ENCODE measurements at regions not wholly inside any gene's neighbourhood (a gene's known extent, or its start where the extent isn't known, plus 50 kb on each side); places are given as distances from the start of the nearest gene placed in this dataset.

DNA sequence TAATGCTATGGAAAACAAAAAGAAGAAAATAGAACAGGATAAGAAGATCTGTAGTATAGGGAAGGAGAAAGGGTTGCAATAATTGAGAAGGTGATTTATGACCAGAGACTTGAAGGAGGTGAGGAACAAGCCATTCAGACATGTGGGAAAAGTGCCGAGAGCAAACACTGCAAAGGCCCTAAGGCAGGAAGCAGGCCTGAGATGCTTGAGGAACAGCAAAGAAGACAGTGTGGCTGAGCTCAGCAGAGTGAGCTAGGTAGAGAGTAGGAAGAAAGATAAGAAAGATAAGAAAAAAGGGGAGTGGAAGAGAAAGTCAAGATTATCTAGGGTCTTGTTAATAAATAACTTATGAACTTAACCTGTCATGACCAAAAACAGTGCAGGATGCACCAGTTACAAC, 671.8 kb downstream of the RPS29 start:
- Histone ChIP-seq H3K4me1 (replicated peaks in 1 of 2) (peaks cover 5% of the 10 kb centered on the region in 2 donors), H3K27me3 (no peaks in the 10 kb centered on the region), H3K9me3 (replicated peaks in 1 of 3) (no peaks in the 10 kb centered on the region), H3K36me3 (replicated peaks in 1 of 2) (no peaks in the 10 kb centered on the region), H3K27ac (no peak overlapping the region), H3K4me3 (no peak overlapping the region)
- intact Hi-C loops (cut with DNase I): no loop called here
- WGBS, 4 donors: 65 to 77% (median 70%) methylated on average over 1 of the region's 1 CpG
- TF ChIP-seq, protein P1, sequence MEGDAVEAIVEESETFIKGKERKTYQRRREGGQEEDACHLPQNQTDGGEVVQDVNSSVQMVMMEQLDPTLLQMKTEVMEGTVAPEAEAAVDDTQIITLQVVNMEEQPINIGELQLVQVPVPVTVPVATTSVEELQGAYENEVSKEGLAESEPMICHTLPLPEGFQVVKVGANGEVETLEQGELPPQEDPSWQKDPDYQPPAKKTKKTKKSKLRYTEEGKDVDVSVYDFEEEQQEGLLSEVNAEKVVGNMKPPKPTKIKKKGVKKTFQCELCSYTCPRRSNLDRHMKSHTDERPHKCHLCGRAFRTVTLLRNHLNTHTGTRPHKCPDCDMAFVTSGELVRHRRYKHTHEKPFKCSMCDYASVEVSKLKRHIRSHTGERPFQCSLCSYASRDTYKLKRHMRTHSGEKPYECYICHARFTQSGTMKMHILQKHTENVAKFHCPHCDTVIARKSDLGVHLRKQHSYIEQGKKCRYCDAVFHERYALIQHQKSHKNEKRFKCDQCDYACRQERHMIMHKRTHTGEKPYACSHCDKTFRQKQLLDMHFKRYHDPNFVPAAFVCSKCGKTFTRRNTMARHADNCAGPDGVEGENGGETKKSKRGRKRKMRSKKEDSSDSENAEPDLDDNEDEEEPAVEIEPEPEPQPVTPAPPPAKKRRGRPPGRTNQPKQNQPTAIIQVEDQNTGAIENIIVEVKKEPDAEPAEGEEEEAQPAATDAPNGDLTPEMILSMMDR (IDR thresholded peaks at IDR 0.05): no peak
- TF ChIP-seq POLR2A (IDR thresholded peaks at IDR 0.05): no peak
- DNase-seq: no peak

DNA sequence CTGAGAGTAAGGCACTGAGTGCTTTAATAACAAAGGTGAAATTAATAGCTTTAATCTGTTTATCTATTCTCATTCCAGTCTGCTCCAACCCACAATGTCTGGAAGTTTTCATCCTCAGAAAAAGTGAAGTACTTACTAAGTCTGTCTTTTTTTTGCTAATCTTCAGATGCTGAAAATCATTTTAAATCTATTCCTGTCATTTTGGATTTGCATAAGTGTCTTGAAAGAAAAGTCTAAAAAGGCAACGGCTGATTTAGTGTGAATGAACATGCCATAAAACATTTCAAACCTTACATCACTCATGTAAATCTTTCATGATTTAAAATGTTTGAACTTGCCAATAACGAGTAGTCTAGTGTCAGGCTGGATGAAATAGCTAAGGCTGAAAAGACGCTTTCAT, 685.6 kb downstream of the RPS29 start:
- no peak for TF ChIP-seq POLR2A (IDR thresholded peaks at IDR 0.05)
- TF ChIP-seq, protein P1 (IDR thresholded peaks at IDR 0.05): no peak
- intact Hi-C loops (cut with DNase I): no loop called here
- Histone ChIP-seq H3K36me3 (replicated peaks in 1 of 2) (no peaks in the 10 kb centered on the region), H3K4me3 (no peak overlapping the region), H3K4me1 (replicated peaks in 1 of 2) (no peaks in the 10 kb centered on the region), H3K27me3 (no peaks in the 10 kb centered on the region), H3K9me3 (replicated peaks in 1 of 3) (peaks cover 0 to 4% (median 0%) of the 10 kb centered on the region in 3 donors), H3K27ac (no peak overlapping the region)
- WGBS, 4 donors: 50 to 73% (median 70%) methylated on average over 3 of the region's 3 CpGs
- DNase-seq: no peak

DNA sequence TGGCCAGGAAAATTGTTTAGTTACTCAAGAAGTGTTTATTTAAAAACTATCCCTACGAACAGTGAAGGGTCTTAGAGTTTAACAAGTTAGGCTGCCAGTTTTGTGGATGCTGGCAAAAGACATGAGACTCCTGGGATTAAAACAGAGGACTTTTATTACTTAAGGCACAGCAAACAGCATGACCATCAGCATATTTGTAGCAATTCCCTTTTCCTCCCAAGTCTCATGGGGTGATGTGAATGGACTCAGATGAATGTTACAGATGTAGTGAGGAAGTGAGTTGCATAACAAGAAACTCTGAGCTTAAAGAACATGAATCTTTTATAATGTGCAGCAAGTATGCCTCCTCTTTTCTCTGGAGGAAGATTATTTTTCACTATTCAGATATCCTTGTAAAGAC, 695.8 kb downstream of the RPS29 start:
- Histone ChIP-seq H3K4me3 (no peak overlapping the region), H3K27ac (no peak overlapping the region), H3K27me3 (no peaks in the 10 kb centered on the region), H3K9me3 (replicated peaks in 1 of 3) (no peaks in the 10 kb centered on the region), H3K4me1 (replicated peaks in 1 of 2) (no peaks in the 10 kb centered on the region), H3K36me3 (replicated peaks in 1 of 2) (no peaks in the 10 kb centered on the region)
- WGBS, 4 donors: 57 to 75% (median 61%) methylated on average over 1 of the region's 1 CpG
- no peak for TF ChIP-seq POLR2A (IDR thresholded peaks at IDR 0.05)
- TF ChIP-seq, protein P1 (IDR thresholded peaks at IDR 0.05): no peak
- intact Hi-C loops (cut with DNase I): no loop called here
- DNase-seq: no peak

DNA sequence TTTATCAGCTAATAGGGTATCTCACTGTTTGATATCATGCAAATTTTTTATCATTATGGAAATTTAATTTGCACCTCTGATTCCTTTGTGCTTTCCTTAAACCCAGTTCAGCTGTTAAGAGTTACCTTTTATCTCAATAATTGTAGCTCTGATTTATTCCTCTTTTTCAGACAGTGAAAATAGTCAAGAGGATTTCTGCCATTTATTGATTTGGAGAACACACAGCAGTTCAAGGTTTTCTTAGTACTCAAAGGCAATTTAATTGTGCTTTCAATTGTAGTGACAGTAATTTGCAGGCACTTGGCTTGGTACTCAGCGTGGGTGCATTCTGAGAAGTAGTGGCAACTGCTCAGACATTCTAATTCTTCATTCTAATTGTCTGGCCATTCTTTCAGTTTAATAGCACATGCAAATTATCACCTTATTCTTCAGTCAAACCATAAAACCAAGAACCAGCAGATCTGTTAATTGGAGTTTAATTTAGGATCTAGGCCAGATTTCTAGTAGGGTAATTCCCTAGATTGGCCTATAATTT, 709.3 kb downstream of the RPS29 start:
- no peaks in the 10 kb centered on the region for H3K36me3 ChIP-seq (replicated peaks in 1 of 2)
- no peak overlapping the region for H3K4me3 ChIP-seq
- H3K4me1 ChIP-seq (replicated peaks in 1 of 2): no peaks in the 10 kb centered on the region
- H3K27ac ChIP-seq: no peak overlapping the region
- 31 to 44% (median 41%) methylated on average over 1 of the region's 1 CpG for WGBS, 4 donors
- no peak for DNase-seq
- intact Hi-C loops (cut with DNase I): no loop called here
- no peaks in the 10 kb centered on the region for H3K27me3 ChIP-seq
- no peaks in the 10 kb centered on the region for H3K9me3 ChIP-seq (replicated peaks in 1 of 3)
- TF ChIP-seq POLR2A (IDR thresholded peaks at IDR 0.05): no peak
- TF ChIP-seq, protein P1 (IDR thresholded peaks at IDR 0.05): no peak

Measured in adrenal gland (tissue), 9 donors.